A673 (cell line): ENCODE measurements at regions not wholly inside any gene's neighbourhood (a gene's known extent, or its start where the extent isn't known, plus 50 kb on each side); places are given as distances from the start of the nearest gene placed in this dataset.

Experiments used
- CTCF ChIP-seq: fragments of 300-800, 200-600 bp; sonication (generic); conservative IDR thresholded peaks from 2 replicates; pipeline ENCODE4 v1.5.1; 2017; ENCODE audit warnings: low read depth, mild to moderate bottlenecking, antibody characterized with exemption, low read length, moderate library complexity, mixed read lengths
- EZH2 ChIP-seq: fragments of 200-600 bp; sonication (generic); IDR thresholded peaks from 2 replicates; pipeline ENCODE4 v1.6.1; 2017; ENCODE audit warnings: borderline replicate concordance, low read depth, mild to moderate bottlenecking, mixed read lengths, antibody characterized with exemption, low read length; ENCODE audit not compliant: poor library complexity, severe bottlenecking

- TF ChIP-seq CTCF (no peak), EZH2 (no peak)
Measured at GRCh38 chr1:224512600-224513151, 78.1 kb upstream of the WDR26 start.
